ENCODE measurements at regions not wholly inside any gene's neighbourhood (a gene's known extent, or its start where the extent isn't known, plus 50 kb on each side); places are given as distances from the start of the nearest gene placed in this dataset.

- TF ChIP-seq POLR2A (IDR thresholded peaks at IDR 0.05) (no peak), CTCF (IDR thresholded peaks at IDR 0.05 in 8 of 11, conservative IDR thresholded peaks at IDR 0.05 in 3 of 11) (no peak), POLR2AphosphoS5 (IDR thresholded peaks at IDR 0.05) (no peak)
Observed at GRCh38 chr22:48660104-48660789, 1167.4 kb downstream of the BRD1 start.

Data from spleen (tissue), 7 donors.